ENCODE measurements at regions not wholly inside any gene's neighbourhood (a gene's known extent, or its start where the extent isn't known, plus 50 kb on each side); places are given as distances from the start of the nearest gene placed in this dataset.

- TF ChIP-seq CTCF (IDR thresholded peaks at IDR 0.05; ENCODE audit: unreplicated experiment) = no peak
- Mint-ChIP-seq H3K36me3 (ENCODE audit: low read depth, unreplicated experiment) (no peaks in the 10 kb centered on the region), H3K4me3 (ENCODE audit: unreplicated experiment) (no peak overlapping the region), H3K4me1 (ENCODE audit: unreplicated experiment) (no peaks in the 10 kb centered on the region), H3K9me3 (ENCODE audit: unreplicated experiment) (no peaks in the 10 kb centered on the region), H3K27ac (ENCODE audit: unreplicated experiment) (no peak overlapping the region), H3K27me3 (ENCODE audit: unreplicated experiment) (no peaks in the 10 kb centered on the region)
- no peak for DNase-seq (ENCODE audit: low spot score)
Observed at GRCh38 chr4:31667686-31668085, 947.5 kb downstream of the PCDH7 start.

- Mint-ChIP-seq H3K27ac (ENCODE audit: unreplicated experiment) (no peak overlapping the region), H3K36me3 (ENCODE audit: low read depth, unreplicated experiment) (no peaks in the 10 kb centered on the region), H3K27me3 (ENCODE audit: unreplicated experiment) (no peaks in the 10 kb centered on the region), H3K9me3 (ENCODE audit: unreplicated experiment) (no peaks in the 10 kb centered on the region), H3K4me1 (ENCODE audit: unreplicated experiment) (no peaks in the 10 kb centered on the region), H3K4me3 (ENCODE audit: unreplicated experiment) (no peak overlapping the region)
- peak; percentile 74 for TF ChIP-seq CTCF (IDR thresholded peaks at IDR 0.05; ENCODE audit: unreplicated experiment)
- peak; percentile 26 for DNase-seq (ENCODE audit: low spot score)
Observed at GRCh38 chr4:31674313-31674947, 954.3 kb downstream of the PCDH7 start.

GRCh38 chr4:31678356-31678755 is 958.2 kb downstream of the PCDH7 start:
- no peaks in the 10 kb centered on the region for H3K4me1 Mint-ChIP-seq (ENCODE audit: unreplicated experiment)
- H3K27me3 Mint-ChIP-seq (ENCODE audit: unreplicated experiment) = no peaks in the 10 kb centered on the region
- DNase-seq (ENCODE audit: low spot score) = no peak
- H3K27ac Mint-ChIP-seq (ENCODE audit: unreplicated experiment) = no peak overlapping the region
- no peaks in the 10 kb centered on the region for H3K36me3 Mint-ChIP-seq (ENCODE audit: low read depth, unreplicated experiment)
- no peak overlapping the region for H3K4me3 Mint-ChIP-seq (ENCODE audit: unreplicated experiment)
- no peak for TF ChIP-seq CTCF (IDR thresholded peaks at IDR 0.05; ENCODE audit: unreplicated experiment)
- H3K9me3 Mint-ChIP-seq (ENCODE audit: unreplicated experiment) = no peaks in the 10 kb centered on the region

- no peak for DNase-seq (ENCODE audit: low spot score)
- H3K27ac Mint-ChIP-seq (ENCODE audit: unreplicated experiment) = no peak overlapping the region
- no peak for TF ChIP-seq CTCF (IDR thresholded peaks at IDR 0.05; ENCODE audit: unreplicated experiment)
- no peaks in the 10 kb centered on the region for H3K27me3 Mint-ChIP-seq (ENCODE audit: unreplicated experiment)
- H3K36me3 Mint-ChIP-seq (ENCODE audit: low read depth, unreplicated experiment) = no peaks in the 10 kb centered on the region
- H3K4me3 Mint-ChIP-seq (ENCODE audit: unreplicated experiment) = no peak overlapping the region
- no peaks in the 10 kb centered on the region for H3K9me3 Mint-ChIP-seq (ENCODE audit: unreplicated experiment)
- H3K4me1 Mint-ChIP-seq (ENCODE audit: unreplicated experiment) = no peaks in the 10 kb centered on the region
Observed at GRCh38 chr4:31682796-31683195, 962.6 kb downstream of the PCDH7 start.

- H3K27ac Mint-ChIP-seq (ENCODE audit: unreplicated experiment) = no peak overlapping the region
Observed at GRCh38 chr4:31687717-31688342, 967.7 kb downstream of the PCDH7 start.

More at GRCh38 chr4:31687717-31688342, 967.7 kb downstream of the PCDH7 start:
- no peaks in the 10 kb centered on the region for H3K9me3 Mint-ChIP-seq (ENCODE audit: unreplicated experiment)
- no peaks in the 10 kb centered on the region for H3K4me1 Mint-ChIP-seq (ENCODE audit: unreplicated experiment)
- no peak overlapping the region for H3K4me3 Mint-ChIP-seq (ENCODE audit: unreplicated experiment)
- no peaks in the 10 kb centered on the region for H3K27me3 Mint-ChIP-seq (ENCODE audit: unreplicated experiment)
- no peak for DNase-seq (ENCODE audit: low spot score)
- no peak for TF ChIP-seq CTCF (IDR thresholded peaks at IDR 0.05; ENCODE audit: unreplicated experiment)
- no peaks in the 10 kb centered on the region for H3K36me3 Mint-ChIP-seq (ENCODE audit: low read depth, unreplicated experiment)

All from endothelial cell (in vitro differentiated cells).